ENCODE measurements at regions not wholly inside any gene's neighbourhood (a gene's known extent, or its start where the extent isn't known, plus 50 kb on each side); places are given as distances from the start of the nearest gene placed in this dataset.
"Not testable (repeated sequence)": the region's sequence is repeated elsewhere in the genome, so short reads cannot be mapped to it uniquely, and the experiment has no call there.

GRCh38 chr10:30160271-30160982 lies 101.0 kb upstream of the JCAD start:
- H4K20me1 ChIP-seq (replicated peaks; ENCODE audit: control insufficient read depth, extremely low read depth, insufficient read depth, low read length) = no peaks in the 10 kb centered on the region
- no peak overlapping the region for H3K4me3 ChIP-seq (replicated peaks in 1 of 3; ENCODE audit: insufficient read depth in 1 of 3, low read depth in 1 of 3, low read length in 3 of 3)
- H2AFZ ChIP-seq (ENCODE audit: low read depth, low read length) = no peak overlapping the region
- H3K36me3 ChIP-seq (ENCODE audit: control insufficient read depth in 2 of 2, extremely low read depth in 1 of 2, insufficient read depth in 2 of 2, low read length in 2 of 2) = no peaks in the 10 kb centered on the region
- no peak for DNase-seq (ENCODE audit: low read depth, low spot score)
- H3K4me2 ChIP-seq (ENCODE audit: insufficient read depth, low read length) = no peak overlapping the region
- dilution Hi-C loops (cut with MboI; ENCODE audit: extremely low pct_ligation_motif_present, low sequenced_read_pairs) = no loop called here
- H3K9me3 ChIP-seq (replicated peaks; ENCODE audit: control insufficient read depth, insufficient read depth, low read length) = no peaks in the 10 kb centered on the region
- POLR2A ChIA-PET = no interaction called here
- no peaks in the 10 kb centered on the region for H3K79me2 ChIP-seq (ENCODE audit: control insufficient read depth, insufficient read depth, low read length)
- H3K9me1 ChIP-seq (replicated peaks; ENCODE audit: control insufficient read depth, extremely low read depth, insufficient read depth, low read length) = no peaks in the 10 kb centered on the region
- FAIRE-seq = no peak
- peaks cover 9% of the 10 kb centered on the region for H3K4me1 ChIP-seq (ENCODE audit: control insufficient read depth, extremely low read depth, insufficient read depth, low read length)
- H3K27ac ChIP-seq (ENCODE audit: insufficient read depth, low read depth, low read length) = no peak overlapping the region
- BruUV-seq (replicated peaks) = no TSS peak
- H3K9ac ChIP-seq (replicated peaks; ENCODE audit: extremely low read depth, insufficient read depth, low read length) = no peak overlapping the region
- CTCF ChIA-PET = no interaction called here
- no peak for TF ChIP-seq JUN (IDR thresholded peaks at IDR 0.05; ENCODE audit: borderline replicate concordance, insufficient read depth, insufficient read length, low read depth)
- TF ChIP-seq POLR2A (IDR thresholded peaks at IDR 0.05; ENCODE audit: low read depth, low read length) = no peak
- no peak for TF ChIP-seq MYC (IDR thresholded peaks at IDR 0.05; ENCODE audit: low read depth, low read length)
- no peak for TF ChIP-seq GATA2 (IDR thresholded peaks at IDR 0.05; ENCODE audit: insufficient read depth, insufficient read length, low read depth, low read length)
- TF ChIP-seq, protein P1, sequence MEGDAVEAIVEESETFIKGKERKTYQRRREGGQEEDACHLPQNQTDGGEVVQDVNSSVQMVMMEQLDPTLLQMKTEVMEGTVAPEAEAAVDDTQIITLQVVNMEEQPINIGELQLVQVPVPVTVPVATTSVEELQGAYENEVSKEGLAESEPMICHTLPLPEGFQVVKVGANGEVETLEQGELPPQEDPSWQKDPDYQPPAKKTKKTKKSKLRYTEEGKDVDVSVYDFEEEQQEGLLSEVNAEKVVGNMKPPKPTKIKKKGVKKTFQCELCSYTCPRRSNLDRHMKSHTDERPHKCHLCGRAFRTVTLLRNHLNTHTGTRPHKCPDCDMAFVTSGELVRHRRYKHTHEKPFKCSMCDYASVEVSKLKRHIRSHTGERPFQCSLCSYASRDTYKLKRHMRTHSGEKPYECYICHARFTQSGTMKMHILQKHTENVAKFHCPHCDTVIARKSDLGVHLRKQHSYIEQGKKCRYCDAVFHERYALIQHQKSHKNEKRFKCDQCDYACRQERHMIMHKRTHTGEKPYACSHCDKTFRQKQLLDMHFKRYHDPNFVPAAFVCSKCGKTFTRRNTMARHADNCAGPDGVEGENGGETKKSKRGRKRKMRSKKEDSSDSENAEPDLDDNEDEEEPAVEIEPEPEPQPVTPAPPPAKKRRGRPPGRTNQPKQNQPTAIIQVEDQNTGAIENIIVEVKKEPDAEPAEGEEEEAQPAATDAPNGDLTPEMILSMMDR (IDR thresholded peaks at IDR 0.05; ENCODE audit: extremely low read depth in 1 of 2, insufficient read depth in 1 of 2, low read depth in 1 of 2, low read length in 2 of 2) = no peak
- no peak for TF ChIP-seq EZH2 (IDR thresholded peaks at IDR 0.05; ENCODE audit: borderline replicate concordance, low read depth, low read length, severe bottlenecking)
- no peak for TF ChIP-seq POLR2AphosphoS5 (IDR thresholded peaks at IDR 0.05; ENCODE audit: insufficient read depth, low read depth, low read length)
- TF ChIP-seq FOS (IDR thresholded peaks at IDR 0.05; ENCODE audit: borderline replicate concordance, insufficient read depth, low read length) = no peak
- no peak for TF ChIP-seq MAX (IDR thresholded peaks at IDR 0.05; ENCODE audit: insufficient read depth, insufficient read length)
- H3K27me3 ChIP-seq (ENCODE audit: control insufficient read depth in 2 of 2, insufficient read depth in 2 of 2, low read length in 2 of 2) = no peaks in the 10 kb centered on the region
- intact Hi-C loops (cut with micrococcal nuclease) = no loop called here

GRCh38 chr10:30159614-30160013 lies 100.2 kb upstream of the JCAD start:
- H4K20me1 ChIP-seq (replicated peaks; ENCODE audit: control insufficient read depth, extremely low read depth, insufficient read depth, low read length); intact Hi-C loops (cut with micrococcal nuclease); CTCF ChIA-PET; dilution Hi-C loops (cut with MboI; ENCODE audit: extremely low pct_ligation_motif_present, low sequenced_read_pairs); H3K9me3 ChIP-seq (replicated peaks; ENCODE audit: control insufficient read depth, insufficient read depth, low read length); H3K27me3 ChIP-seq (ENCODE audit: control insufficient read depth in 2 of 2, insufficient read depth in 2 of 2, low read length in 2 of 2); H3K4me3 ChIP-seq (replicated peaks in 1 of 3; ENCODE audit: insufficient read depth in 1 of 3, low read depth in 1 of 3, low read length in 3 of 3); H3K36me3 ChIP-seq (ENCODE audit: control insufficient read depth in 2 of 2, extremely low read depth in 1 of 2, insufficient read depth in 2 of 2, low read length in 2 of 2); H3K4me2 ChIP-seq (ENCODE audit: insufficient read depth, low read length); BruUV-seq (replicated peaks); H2AFZ ChIP-seq (ENCODE audit: low read depth, low read length); H3K9ac ChIP-seq (replicated peaks; ENCODE audit: extremely low read depth, insufficient read depth, low read length); DNase-seq (ENCODE audit: low read depth, low spot score); H3K27ac ChIP-seq (ENCODE audit: insufficient read depth, low read depth, low read length); H3K9me1 ChIP-seq (replicated peaks; ENCODE audit: control insufficient read depth, extremely low read depth, insufficient read depth, low read length); H3K79me2 ChIP-seq (ENCODE audit: control insufficient read depth, insufficient read depth, low read length); FAIRE-seq; POLR2A ChIA-PET: not testable (repeated sequence)
- H3K4me1 ChIP-seq (ENCODE audit: control insufficient read depth, extremely low read depth, insufficient read depth, low read length) = peaks cover 16% of the 10 kb centered on the region

Measured in endothelial cell of umbilical vein (primary cell).